ENCODE measurements at regions not wholly inside any gene's neighbourhood (a gene's known extent, or its start where the extent isn't known, plus 50 kb on each side); places are given as distances from the start of the nearest gene placed in this dataset.
A peak's percentile ranks its signal among the peaks of the same experiment; 100 is the strongest.

GRCh38 chr1:213779228-213779627, 208.5 kb upstream of the PROX1 start:
- CTCF ChIA-PET, result no interaction called here
- intact Hi-C loops (cut with micrococcal nuclease), result no loop called here
- H3K9me3 ChIP-seq (ENCODE audit: low read length), result no peaks in the 10 kb centered on the region
- no peak overlapping the region for H3K9ac ChIP-seq (ENCODE audit: low read length)
- H4K20me1 ChIP-seq (ENCODE audit: low read length), result no peaks in the 10 kb centered on the region
- ATAC-seq (peak; percentile 97), DNase-seq (peak; percentile 95)
- H3K4me1 ChIP-seq (ENCODE audit: insufficient read depth, low read length), result peaks cover 14% of the 10 kb centered on the region
- H3K9me2 ChIP-seq (replicated peaks; ENCODE audit: low read length), result no peaks in the 10 kb centered on the region
- POLR2A ChIA-PET (ENCODE audit: unreplicated experiment), result no interaction called here
- BruUV-seq (replicated peaks), result no TSS peak
- H3K4me3 ChIP-seq (ENCODE audit: low read length), result peak overlapping the region; percentile 18
- no peaks in the 10 kb centered on the region for H3K36me3 ChIP-seq (ENCODE audit: low read depth, low read length)
- peak overlapping the region; percentile 60 for H3K4me2 ChIP-seq (ENCODE audit: low read length)
- H3K27me3 ChIP-seq (ENCODE audit: low read length), result peaks cover 35% of the 10 kb centered on the region
- 0 out of 2 replicates have a peak overlapping the region, but pooled peaks have one; percentile 8 for H2AFZ ChIP-seq (ENCODE audit: low read length)
- H3K27ac ChIP-seq (ENCODE audit: low read length), result peak overlapping the region; percentile 45
- peaks cover 4% of the 10 kb centered on the region for H3F3A ChIP-seq (ENCODE audit: low read length, unreplicated experiment)
- H3K79me2 ChIP-seq (ENCODE audit: low read length), result no peaks in the 10 kb centered on the region
- TF ChIP-seq EZH2phosphoT487 (IDR thresholded peaks at IDR 0.05; ENCODE audit: borderline replicate concordance, low read length) (no peak), EZH2 (IDR thresholded peaks at IDR 0.05; ENCODE audit: low read length, unreplicated experiment) (no peak), CTCF (conservative IDR thresholded peaks at IDR 0.05; ENCODE audit: low read depth, low read length) (no peak)

- Histone ChIP-seq H3K4me3 (ENCODE audit: low read length) (no peak overlapping the region), H3K4me1 (ENCODE audit: insufficient read depth, low read length) (peaks cover 14% of the 10 kb centered on the region), H3K36me3 (ENCODE audit: low read depth, low read length) (no peaks in the 10 kb centered on the region), H2AFZ (ENCODE audit: low read length) (no peak overlapping the region), H3K9ac (ENCODE audit: low read length) (no peak overlapping the region), H3K4me2 (ENCODE audit: low read length) (no peak overlapping the region), H3K27me3 (ENCODE audit: low read length) (peaks cover 45% of the 10 kb centered on the region), H4K20me1 (ENCODE audit: low read length) (no peaks in the 10 kb centered on the region), H3K9me2 (replicated peaks; ENCODE audit: low read length) (no peaks in the 10 kb centered on the region), H3K9me3 (ENCODE audit: low read length) (no peaks in the 10 kb centered on the region), H3K27ac (ENCODE audit: low read length) (no peak overlapping the region), H3F3A (ENCODE audit: low read length, unreplicated experiment) (peaks cover 4% of the 10 kb centered on the region), H3K79me2 (ENCODE audit: low read length) (no peaks in the 10 kb centered on the region)
- intact Hi-C loops (cut with micrococcal nuclease), result no loop called here
- no TSS peak for BruUV-seq (replicated peaks)
- no peak for ATAC-seq
- no peak for TF ChIP-seq EZH2phosphoT487 (IDR thresholded peaks at IDR 0.05; ENCODE audit: borderline replicate concordance, low read length)
- CTCF ChIA-PET, result no interaction called here
- no peak for DNase-seq
- POLR2A ChIA-PET (ENCODE audit: unreplicated experiment), result no interaction called here
Observed at GRCh38 chr1:213782941-213783672, 204.7 kb upstream of the PROX1 start.

GRCh38 chr1:213783893-213784292, 203.9 kb upstream of the PROX1 start:
- Histone ChIP-seq H3K36me3 (ENCODE audit: low read depth, low read length) (no peaks in the 10 kb centered on the region), H4K20me1 (ENCODE audit: low read length) (no peaks in the 10 kb centered on the region), H3K4me2 (ENCODE audit: low read length) (no peak overlapping the region), H2AFZ (ENCODE audit: low read length) (no peak overlapping the region), H3K9ac (ENCODE audit: low read length) (no peak overlapping the region), H3F3A (ENCODE audit: low read length, unreplicated experiment) (peaks cover 4% of the 10 kb centered on the region), H3K9me3 (ENCODE audit: low read length) (no peaks in the 10 kb centered on the region), H3K27me3 (ENCODE audit: low read length) (peaks cover 53% of the 10 kb centered on the region), H3K79me2 (ENCODE audit: low read length) (no peaks in the 10 kb centered on the region), H3K27ac (ENCODE audit: low read length) (no peak overlapping the region), H3K9me2 (replicated peaks; ENCODE audit: low read length) (no peaks in the 10 kb centered on the region), H3K4me3 (ENCODE audit: low read length) (no peak overlapping the region), H3K4me1 (ENCODE audit: insufficient read depth, low read length) (peaks cover 11% of the 10 kb centered on the region)
- CTCF ChIA-PET, result no interaction called here
- ATAC-seq (no peak), DNase-seq (no peak)
- POLR2A ChIA-PET (ENCODE audit: unreplicated experiment), result no interaction called here
- TF ChIP-seq EZH2phosphoT487 (IDR thresholded peaks at IDR 0.05; ENCODE audit: borderline replicate concordance, low read length), result no peak
- no peak for TF ChIP-seq EZH2 (IDR thresholded peaks at IDR 0.05; ENCODE audit: low read length, unreplicated experiment)
- no TSS peak for BruUV-seq (replicated peaks)
- intact Hi-C loops (cut with micrococcal nuclease), result no loop called here

Data from PC-3 (cell line).